HUES48 (cell line): ENCODE measurements at regions not wholly inside any gene's neighbourhood (a gene's known extent, or its start where the extent isn't known, plus 50 kb on each side); places are given as distances from the start of the nearest gene placed in this dataset.

Experiments used
- H3K27ac ChIP-seq: one replicate; pipeline ENCODE4 v1.7.0; 2013; ENCODE audit warnings: low read depth, low read length, inconsistent platforms
- H3K27me3 ChIP-seq: 2 replicates; pipeline ENCODE4 v1.6.1; 2013; ENCODE audit warnings: mild to moderate bottlenecking, low read length; ENCODE audit not compliant: control insufficient read depth, insufficient read depth
- H3K36me3 ChIP-seq: 2 replicates; pipeline ENCODE4 v1.6.1; 2013; ENCODE audit warnings: low read length; ENCODE audit not compliant: control insufficient read depth, insufficient read depth
- H3K4me1 ChIP-seq: 2 replicates; pipeline ENCODE4 v1.6.1; 2013; ENCODE audit warnings: mild to moderate bottlenecking, low read length; ENCODE audit not compliant: control insufficient read depth, insufficient read depth
- H3K4me3 ChIP-seq: 2 replicates; pipeline ENCODE4 v1.5.1; 2013; ENCODE audit warnings: mild to moderate bottlenecking, low read depth, low read length
- H3K9ac ChIP-seq: 2 replicates; pipeline ENCODE4 v1.6.1; 2013; ENCODE audit warnings: mild to moderate bottlenecking, low read depth, low read length, moderate library complexity
- H3K9me3 ChIP-seq: 2 replicates; pipeline ENCODE4 v1.6.1; 2013; ENCODE audit warnings: low read length; ENCODE audit not compliant: control insufficient read depth, insufficient read depth

DNA sequence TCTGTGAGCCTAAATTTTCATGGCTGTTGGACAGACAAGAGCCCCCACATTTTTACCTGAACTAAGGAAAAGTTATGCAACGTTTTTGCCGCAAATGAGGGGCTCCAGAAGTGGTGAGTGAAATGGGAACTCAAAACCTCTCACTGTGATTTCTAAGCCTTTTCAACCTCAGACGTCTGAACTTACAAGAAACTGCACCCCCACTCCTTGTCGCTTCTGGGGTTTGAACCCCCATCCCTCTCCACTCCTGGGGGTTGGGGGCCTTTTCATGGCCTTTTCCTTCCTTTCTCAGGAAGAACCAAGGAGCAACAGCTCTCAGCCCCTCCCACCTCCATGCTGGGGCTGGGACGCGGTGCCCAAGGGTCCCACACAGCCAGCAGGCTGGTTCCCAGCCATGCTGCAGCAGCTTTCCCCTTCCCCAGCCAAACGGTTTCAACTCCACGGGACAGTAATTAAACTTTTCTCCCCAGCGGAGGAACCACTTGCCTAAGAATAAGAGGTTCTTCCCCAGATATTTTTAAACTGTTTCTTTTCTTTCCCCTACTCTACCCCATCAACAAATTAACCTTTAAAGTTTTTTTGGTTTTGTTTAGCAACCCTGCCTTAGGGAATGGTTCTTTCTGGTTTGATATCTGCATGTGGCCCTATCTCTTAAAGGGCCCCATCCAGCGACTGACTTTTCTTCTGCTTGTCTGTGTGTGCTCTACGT, 387.6 kb upstream of the CBLB start:
- no peaks in the 10 kb centered on the region for H3K27me3 ChIP-seq
- H3K4me3 ChIP-seq: no peak overlapping the region
- no peak overlapping the region for H3K27ac ChIP-seq
- no peaks in the 10 kb centered on the region for H3K4me1 ChIP-seq
- no peaks in the 10 kb centered on the region for H3K36me3 ChIP-seq
- H3K9me3 ChIP-seq: peaks cover 6% of the 10 kb centered on the region
- no peak overlapping the region for H3K9ac ChIP-seq

DNA sequence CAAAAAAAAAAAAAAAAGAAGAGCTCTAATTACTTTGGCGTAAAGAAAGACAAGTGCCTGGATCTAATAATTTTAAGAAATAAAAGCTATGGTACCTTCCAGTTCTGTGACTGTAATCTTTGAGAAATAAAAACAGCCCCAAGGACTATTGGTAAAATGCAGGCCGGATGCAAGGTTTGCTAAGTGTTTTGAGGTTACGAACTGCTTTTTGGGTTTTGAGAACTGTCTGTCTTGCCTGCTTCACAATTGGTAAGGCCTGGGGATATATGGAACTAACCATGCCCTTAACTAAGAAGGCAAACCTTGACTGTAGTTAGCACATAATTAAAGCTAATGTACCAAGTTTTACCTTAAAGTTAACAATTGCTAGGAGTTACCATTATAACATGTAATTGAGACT, 388.4 kb upstream of the CBLB start:
- H3K36me3 ChIP-seq: no peaks in the 10 kb centered on the region
- H3K9ac ChIP-seq: no peak overlapping the region
- H3K27ac ChIP-seq: no peak overlapping the region
- no peaks in the 10 kb centered on the region for H3K27me3 ChIP-seq
- H3K4me3 ChIP-seq: no peak overlapping the region
- H3K9me3 ChIP-seq: peaks cover 3% of the 10 kb centered on the region; the same call in 1 of the 2 replicates
- no peaks in the 10 kb centered on the region for H3K4me1 ChIP-seq

DNA sequence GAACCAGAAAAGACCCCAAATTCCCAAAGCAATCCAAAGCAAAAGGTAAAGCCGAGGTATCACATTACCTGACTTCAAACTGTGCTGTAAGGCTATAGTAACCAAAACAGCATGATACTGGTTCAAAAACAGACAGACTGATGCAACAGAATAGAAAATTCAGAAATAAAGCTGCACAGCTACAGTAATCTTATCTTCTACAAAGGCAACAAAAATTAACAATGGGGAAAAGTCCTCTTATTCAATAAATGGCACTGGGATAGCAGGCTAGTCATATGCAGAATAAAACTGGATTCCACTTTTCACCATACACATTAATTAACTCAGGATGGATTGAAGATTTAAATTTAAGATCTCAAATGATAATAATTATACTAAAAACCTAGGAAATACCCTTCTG, 392.6 kb upstream of the CBLB start:
- no peak overlapping the region for H3K27ac ChIP-seq
- 0 out of 2 replicates have a peak, but pooled peaks cover 4% of the 10 kb centered on the region for H3K4me1 ChIP-seq
- H3K4me3 ChIP-seq: no peak overlapping the region
- no peaks in the 10 kb centered on the region for H3K9me3 ChIP-seq
- H3K9ac ChIP-seq: no peak overlapping the region
- H3K27me3 ChIP-seq: no peaks in the 10 kb centered on the region
- no peaks in the 10 kb centered on the region for H3K36me3 ChIP-seq

DNA sequence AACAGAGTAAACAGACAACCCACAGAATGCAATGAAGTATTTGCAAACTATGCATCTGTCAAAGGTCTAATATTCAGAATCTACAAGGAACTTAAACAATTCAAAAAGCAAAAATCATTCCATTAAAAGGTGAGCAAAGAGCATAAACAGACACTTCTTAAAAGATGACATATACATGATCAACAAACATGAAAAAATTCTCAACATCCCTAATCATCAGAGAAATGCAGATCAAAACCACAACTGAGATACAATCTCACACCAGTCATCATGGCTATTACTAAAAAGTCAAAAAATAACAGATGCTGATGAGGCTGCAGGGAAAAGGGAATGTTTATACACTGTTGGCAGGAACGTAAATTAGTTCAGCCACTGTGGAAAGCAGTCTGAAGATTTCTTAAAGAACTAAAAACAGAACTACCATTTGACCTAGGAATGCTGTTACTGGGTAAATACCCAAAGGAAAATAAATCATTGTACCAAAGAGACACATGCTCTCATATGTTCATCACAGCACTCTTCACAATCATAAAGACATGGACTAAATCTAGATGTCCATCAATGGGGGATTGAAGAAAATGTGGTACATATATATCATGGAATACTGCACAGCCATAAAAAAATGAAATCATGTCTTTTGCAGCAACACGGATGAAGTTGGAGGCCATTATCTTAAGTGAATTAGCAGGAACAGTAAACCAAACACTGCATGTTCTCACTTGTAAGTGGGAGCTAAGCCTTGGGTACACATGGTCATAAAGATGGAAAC, 393.3 kb upstream of the CBLB start:
- 0 out of 2 replicates have a peak, but pooled peaks cover 4% of the 10 kb centered on the region for H3K4me1 ChIP-seq
- H3K4me3 ChIP-seq: no peak overlapping the region
- H3K9me3 ChIP-seq: no peaks in the 10 kb centered on the region
- H3K27me3 ChIP-seq: no peaks in the 10 kb centered on the region
- H3K27ac ChIP-seq: no peak overlapping the region
- H3K36me3 ChIP-seq: no peaks in the 10 kb centered on the region
- H3K9ac ChIP-seq: no peak overlapping the region

DNA sequence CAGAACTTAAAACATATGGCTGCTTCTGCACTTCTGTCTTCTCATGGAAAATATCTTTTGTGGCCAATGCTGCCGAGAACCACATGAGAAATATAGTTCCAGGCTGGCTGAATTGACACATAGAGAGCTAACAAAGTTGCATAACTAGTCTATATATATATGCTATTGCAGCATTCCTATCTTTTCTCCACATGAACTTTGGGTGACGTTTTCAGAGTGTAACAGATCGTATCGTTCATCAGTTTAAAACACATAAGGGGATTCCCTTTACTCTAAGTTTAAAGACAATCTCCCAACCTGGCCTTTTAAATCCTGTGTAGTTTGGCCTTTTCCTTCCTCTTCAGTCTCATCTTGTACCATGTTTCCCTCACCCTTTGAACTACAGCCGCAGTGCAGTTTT, 394.2 kb upstream of the CBLB start:
- Histone ChIP-seq H3K4me1 (0 out of 2 replicates have a peak, but pooled peaks cover 4% of the 10 kb centered on the region), H3K9ac (no peak overlapping the region), H3K36me3 (no peaks in the 10 kb centered on the region), H3K27ac (no peak overlapping the region), H3K4me3 (no peak overlapping the region), H3K27me3 (no peaks in the 10 kb centered on the region), H3K9me3 (no peaks in the 10 kb centered on the region)

DNA sequence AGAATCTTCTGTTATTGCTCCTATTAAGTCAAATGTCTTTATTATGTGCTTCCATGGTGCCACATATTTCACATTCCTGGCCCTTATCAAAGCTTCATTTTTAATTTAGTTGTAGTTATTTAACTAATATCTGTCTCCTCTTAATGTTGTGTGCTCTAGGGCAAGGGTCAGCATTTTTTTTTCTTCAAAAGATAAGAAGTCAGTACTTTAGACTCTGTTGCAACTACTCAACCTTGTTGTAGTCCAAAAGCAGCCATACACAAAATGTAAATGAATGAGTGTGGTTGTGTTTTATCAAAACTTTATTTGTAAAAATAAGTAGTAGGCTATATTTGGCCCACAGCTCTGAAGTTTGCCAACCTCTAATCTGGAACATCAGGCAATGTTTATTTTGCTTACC, 394.7 kb upstream of the CBLB start:
- no peaks in the 10 kb centered on the region for H3K27me3 ChIP-seq
- no peak overlapping the region for H3K27ac ChIP-seq
- H3K4me1 ChIP-seq: 0 out of 2 replicates have a peak, but pooled peaks cover 4% of the 10 kb centered on the region
- H3K9ac ChIP-seq: no peak overlapping the region
- H3K36me3 ChIP-seq: no peaks in the 10 kb centered on the region
- H3K9me3 ChIP-seq: no peaks in the 10 kb centered on the region
- no peak overlapping the region for H3K4me3 ChIP-seq

DNA sequence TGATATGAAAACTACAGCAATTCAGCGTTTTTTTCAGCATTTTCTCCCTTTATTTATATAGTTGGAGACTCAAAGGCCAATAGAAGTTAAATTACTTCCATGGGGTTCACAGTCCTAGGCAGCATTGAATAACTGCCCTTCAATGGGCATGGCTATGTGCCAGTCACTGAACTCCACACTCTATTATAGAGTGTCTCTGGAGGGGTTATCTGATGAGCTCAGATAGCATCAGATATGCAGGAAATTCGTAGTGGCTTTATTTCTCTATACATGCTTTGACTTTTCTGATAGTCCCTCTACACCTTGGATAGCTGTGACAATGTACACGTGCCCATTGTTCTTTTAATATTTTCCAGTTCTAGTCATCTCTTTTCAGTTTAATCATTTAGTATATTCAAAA, 396.9 kb upstream of the CBLB start:
- Histone ChIP-seq H3K4me3 (no peak overlapping the region), H3K9me3 (no peaks in the 10 kb centered on the region), H3K9ac (no peak overlapping the region), H3K4me1 (0 out of 2 replicates have a peak, but pooled peaks cover 4% of the 10 kb centered on the region), H3K27me3 (no peaks in the 10 kb centered on the region), H3K27ac (no peak overlapping the region), H3K36me3 (no peaks in the 10 kb centered on the region)

DNA sequence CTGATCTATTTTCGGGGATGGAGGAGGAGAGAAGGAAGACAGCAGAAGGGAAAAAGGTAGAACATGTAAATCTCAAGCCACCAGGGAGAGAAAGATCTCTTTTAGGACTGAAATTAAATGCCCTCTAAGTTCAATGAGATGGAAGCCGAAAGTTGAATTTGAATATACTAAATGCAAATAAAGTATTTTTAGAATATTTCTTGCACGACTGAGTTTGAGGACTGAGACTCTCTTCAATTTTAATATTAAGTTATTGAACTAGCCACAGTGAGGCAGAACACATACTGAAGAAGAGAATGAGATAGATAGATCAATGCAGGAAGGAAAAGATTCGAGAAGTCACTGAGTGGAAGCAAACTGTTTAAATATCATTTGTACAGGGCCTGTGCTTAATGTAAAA, 399.9 kb upstream of the CBLB start:
- Histone ChIP-seq H3K9ac (no peak overlapping the region), H3K27ac (no peak overlapping the region), H3K36me3 (no peaks in the 10 kb centered on the region), H3K4me3 (no peak overlapping the region), H3K4me1 (0 out of 2 replicates have a peak, but pooled peaks cover 4% of the 10 kb centered on the region), H3K27me3 (no peaks in the 10 kb centered on the region), H3K9me3 (no peaks in the 10 kb centered on the region)

DNA sequence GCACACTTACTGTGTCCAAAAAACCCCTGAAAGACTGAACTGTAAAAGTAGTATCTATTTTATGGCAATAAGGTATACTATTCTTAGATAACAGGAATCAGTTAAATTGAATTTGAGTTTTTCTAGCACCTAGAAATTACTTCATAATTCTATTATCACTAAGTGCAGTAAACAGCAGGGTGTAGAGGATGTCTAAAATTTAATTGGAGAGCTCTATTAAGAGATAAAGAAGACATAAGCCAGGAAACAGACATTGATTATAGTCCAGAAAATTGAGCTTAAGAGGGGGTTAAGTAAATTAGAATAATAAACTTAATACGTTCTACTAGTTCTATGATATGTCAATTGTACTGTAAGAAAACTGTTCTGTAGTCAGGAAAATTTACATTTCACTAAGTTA, 403.5 kb upstream of the CBLB start:
- H3K9ac ChIP-seq: no peak overlapping the region
- no peaks in the 10 kb centered on the region for H3K9me3 ChIP-seq
- H3K27ac ChIP-seq: no peak overlapping the region
- H3K27me3 ChIP-seq: no peaks in the 10 kb centered on the region
- no peak overlapping the region for H3K4me3 ChIP-seq
- no peaks in the 10 kb centered on the region for H3K4me1 ChIP-seq
- no peaks in the 10 kb centered on the region for H3K36me3 ChIP-seq

DNA sequence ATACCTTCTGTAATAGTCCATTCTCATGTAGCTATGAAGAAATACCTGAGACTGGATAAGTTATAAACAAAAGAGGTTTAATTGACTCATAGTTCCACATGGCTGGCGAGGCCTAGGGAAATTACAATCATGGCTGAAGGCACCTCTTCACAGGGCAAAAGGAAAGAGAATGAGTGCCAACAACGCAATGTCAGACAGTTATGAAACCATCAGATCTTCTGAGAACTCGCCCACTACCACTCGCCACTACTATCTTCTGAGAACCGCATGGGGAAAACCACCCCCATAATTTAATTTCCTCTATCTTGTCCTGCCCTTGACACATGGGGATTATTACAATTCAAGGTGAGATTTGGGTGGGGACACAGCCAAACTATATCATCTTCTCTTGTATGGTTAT, 406.8 kb upstream of the CBLB start:
- H3K9me3 ChIP-seq: no peaks in the 10 kb centered on the region
- H3K36me3 ChIP-seq: no peaks in the 10 kb centered on the region
- no peak overlapping the region for H3K4me3 ChIP-seq
- H3K27ac ChIP-seq: no peak overlapping the region
- H3K4me1 ChIP-seq: no peaks in the 10 kb centered on the region
- H3K9ac ChIP-seq: no peak overlapping the region
- H3K27me3 ChIP-seq: no peaks in the 10 kb centered on the region

DNA sequence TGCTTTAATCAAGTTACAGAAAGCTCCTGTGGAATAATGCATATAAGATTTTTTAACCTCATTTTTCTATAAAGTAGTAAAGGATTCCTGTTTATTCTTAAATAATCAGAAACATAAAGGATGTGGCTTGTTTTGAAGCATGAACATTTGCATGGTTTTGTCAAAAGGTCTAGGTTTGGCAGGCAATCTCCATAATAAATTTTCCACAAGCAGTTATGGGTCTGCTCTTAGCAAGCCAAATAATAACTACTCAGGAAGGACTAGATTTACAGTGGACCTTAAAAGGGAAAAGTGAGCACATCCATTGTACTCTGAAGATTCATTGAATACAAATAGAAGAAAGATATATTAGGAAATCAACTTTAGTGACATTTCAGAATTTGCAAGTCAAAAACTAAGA, 407.3 kb upstream of the CBLB start:
- Histone ChIP-seq H3K27ac (no peak overlapping the region), H3K36me3 (no peaks in the 10 kb centered on the region), H3K27me3 (no peaks in the 10 kb centered on the region), H3K9me3 (no peaks in the 10 kb centered on the region), H3K4me1 (no peaks in the 10 kb centered on the region), H3K9ac (no peak overlapping the region), H3K4me3 (no peak overlapping the region)
